HepG2 (cell line): ENCODE measurements at regions not wholly inside any gene's neighbourhood (a gene's known extent, or its start where the extent isn't known, plus 50 kb on each side); places are given as distances from the start of the nearest gene placed in this dataset.

Source experiments
- ATAC-seq: fragments of 200-7000 bp; cut with Tn5 transposase; 3 replicates; pipeline ENCODE4 v1.9.1; 2020; ENCODE audit warnings: mild to moderate bottlenecking, moderate library complexity
- BruUV-seq: library from RNA; stranded (reverse); fragments of 400-500 nt; replicated peaks from 2 replicates; lab custom pipeline; 2021; lab: Mats Ljungman, UMichigan
- CTCF ChIA-PET: fragments of 300-600 bp; formaldehyde crosslinking; extraction: SDS; loops from one replicate; lab custom pipeline; 2021; ENCODE audit warnings: low total read pairs, inconsistent platforms, low intra/inter-chr PET ratio; lab: Yijun Ruan, JAX
- POLR2A ChIA-PET: fragments of 350-600 bp; sonication (Branson Sonifier 250); formaldehyde crosslinking; loops from one replicate; lab custom pipeline; 2020; ENCODE audit warnings: antibody characterized with exemption, inconsistent platforms; lab: Yijun Ruan, JAX
- DNase-seq: peaks from one replicate; pipeline ENCODE4 v3.0.0-alpha.2; 2015; ENCODE audit warnings: low spot score
- FAIRE-seq: peaks from 3 replicates; lab custom pipeline; 2011; peaks lifted over from hg19 to GRCh38; lab: Jason Lieb, UNC
- H2AFZ ChIP-seq: one replicate; pipeline ENCODE4 v1.6.1; 2011; ENCODE audit warnings: low read length, inconsistent platforms
- H3K27ac ChIP-seq: fragments of 300-600 bp; 3 replicates; pipeline ENCODE4 v1.8.0; 2011; ENCODE audit warnings: mixed run types, mild to moderate bottlenecking, mixed read lengths, low read length, inconsistent platforms; ENCODE audit not compliant: insufficient read depth; ENCODE audit errors: extremely low read length
- H3K27me3 ChIP-seq, 2 experiments: fragments of 200-600 bp in 1 of 2; 2 replicates in 1 of 2; 3 replicates in 1 of 2; pipeline versions ENCODE4 v1.6.0 to v1.8.0; 2011; ENCODE audit warnings: low read length in 2 of 2, mild to moderate bottlenecking in 2 of 2, moderate library complexity in 2 of 2, inconsistent platforms in 1 of 2; ENCODE audit not compliant: insufficient read depth in 2 of 2, control insufficient read depth in 1 of 2
- H3K36me3 ChIP-seq, 2 experiments: fragments of 200-600 bp in 1 of 2; replicated peaks in 1 of 2; 2 replicates in 1 of 2; 3 replicates in 1 of 2; pipeline versions ENCODE4 v1.5.1 to v1.8.0; 2011; ENCODE audit warnings: low read length in 2 of 2, inconsistent platforms in 1 of 2; ENCODE audit not compliant: insufficient read depth in 2 of 2, control insufficient read depth in 1 of 2
- H3K4me1 ChIP-seq: 2 replicates; pipeline ENCODE4 v1.5.1; 2012; ENCODE audit warnings: low read length, inconsistent platforms; ENCODE audit not compliant: insufficient read depth
- H3K4me2 ChIP-seq: 2 replicates; pipeline ENCODE4 v1.6.0; 2011; ENCODE audit warnings: low read depth, low read length, inconsistent platforms
- H3K4me3 ChIP-seq, 3 experiments: fragments of 200-600 bp in 1 of 3; sonication (generic), shearing (Covaris generic) in 1 of 3; replicated peaks in 1 of 3; 2 replicates each; pipeline ENCODE4 v1.5.1; 2011 to 2016; ENCODE audit warnings: low read length in 3 of 3, inconsistent platforms in 2 of 3, low read depth in 2 of 3, mild to moderate bottlenecking in 2 of 3, control low read depth in 1 of 3, mixed read lengths in 1 of 3; ENCODE audit not compliant: insufficient read depth in 1 of 3
- H3K79me2 ChIP-seq: one replicate; pipeline ENCODE4 v1.6.1; 2011; ENCODE audit warnings: low read length, inconsistent platforms; ENCODE audit not compliant: insufficient read depth
- H3K9ac ChIP-seq: 2 replicates; pipeline ENCODE4 v1.6.0; 2011; ENCODE audit warnings: mild to moderate bottlenecking, low read depth, low read length, inconsistent platforms; ENCODE audit not compliant: insufficient read depth
- H3K9me3 ChIP-seq: 2 replicates; pipeline ENCODE4 v1.5.1; 2012; ENCODE audit warnings: mild to moderate bottlenecking, low read length
- H4K20me1 ChIP-seq: 2 replicates; pipeline ENCODE4 v1.6.0; 2011; ENCODE audit warnings: inconsistent platforms, mild to moderate bottlenecking, low read length, moderate library complexity; ENCODE audit not compliant: insufficient read depth
- ARID2 ChIP-seq: sonication (generic); formaldehyde crosslinking; IDR thresholded peaks from 2 replicates; pipeline ENCODE4 v1.8.1; 2022; ENCODE audit warnings: mild to moderate bottlenecking, missing genetic modification reagents, borderline replicate concordance
- CBX1 ChIP-seq: IDR thresholded peaks from one replicate; pipeline ENCODE4 v1.6.1; 2016; ENCODE audit warnings: antibody characterized with exemption, low read depth
- HIVEP1 ChIP-seq: sonication (generic); formaldehyde crosslinking; IDR thresholded peaks from 2 replicates; pipeline ENCODE4 v1.4.0; 2020; ENCODE audit warnings: mild to moderate bottlenecking, missing genetic modification reagents
- KLF15 ChIP-seq: sonication (generic); formaldehyde crosslinking; IDR thresholded peaks from 2 replicates; pipeline ENCODE4 v1.8.1; 2023; ENCODE audit warnings: borderline replicate concordance, mild to moderate bottlenecking, inconsistent platforms, missing genetic modification reagents, mixed read lengths
- MAF1 ChIP-seq: sonication (generic); formaldehyde crosslinking; IDR thresholded peaks from 2 replicates; pipeline ENCODE4 v1.5.0; 2020; ENCODE audit warnings: missing genetic modification reagents, borderline replicate concordance
- PRMT3 ChIP-seq: sonication (generic); formaldehyde crosslinking; IDR thresholded peaks from 2 replicates; pipeline ENCODE4 v1.8.1; 2022; ENCODE audit warnings: low read depth, mild to moderate bottlenecking, moderate library complexity, missing genetic modification reagents, borderline replicate concordance
- SALL1 ChIP-seq: sonication (generic); formaldehyde crosslinking; IDR thresholded peaks from 2 replicates; pipeline ENCODE4 v1.8.0; 2022; ENCODE audit warnings: mild to moderate bottlenecking, missing genetic modification reagents
- SETDB1 ChIP-seq: sonication (generic); formaldehyde crosslinking; IDR thresholded peaks from 2 replicates; pipeline ENCODE4 v1.5.1; 2020; ENCODE audit warnings: missing genetic modification reagents, mild to moderate bottlenecking, borderline replicate concordance
- SMAD1 ChIP-seq: sonication (generic); formaldehyde crosslinking; IDR thresholded peaks from 2 replicates; pipeline ENCODE4 v1.4.0; 2020; ENCODE audit warnings: missing genetic modification reagents, low read depth, mild to moderate bottlenecking, borderline replicate concordance
- SP140L ChIP-seq: sonication (generic); formaldehyde crosslinking; IDR thresholded peaks from 2 replicates; pipeline ENCODE4 v1.4.0; 2020; ENCODE audit warnings: missing genetic modification reagents, borderline replicate concordance
- ZNF136 ChIP-seq: sonication (generic); formaldehyde crosslinking; IDR thresholded peaks from 2 replicates; pipeline ENCODE4 v1.8.1; 2022; ENCODE audit warnings: low read depth, mild to moderate bottlenecking, moderate library complexity, missing genetic modification reagents
- WGBS: methylation state at CpG from one replicate; pipeline ENCODE4 v1.1.6; 2017; ENCODE audit warnings: low lambda C conversion rate; 5-methylcytosine and 5-hydroxymethylcytosine counted together
- in situ Hi-C: cut with HindIII; loops from 2 replicates; pipeline ENCODE4 v1.10.0; 2017; ENCODE audit warnings: low pct_unique_long_range_greater_than_20kb; ENCODE audit not compliant: extremely low pct_ligation_motif_present
- intact Hi-C: fragments of 100-400 bp; cut with micrococcal nuclease; formaldehyde crosslinking; loops from one replicate; pipeline ENCODE4 v1.10.0; 2022; ENCODE audit not compliant: unreplicated experiment
- TF ChIP-seq, protein P1 (sequence below): sonication (generic); formaldehyde crosslinking; IDR thresholded peaks from 2 replicates; pipeline ENCODE4 v1.8.0; 2022; ENCODE audit warnings: low read depth, missing genetic modification reagents
- TF ChIP-seq, protein P2 (sequence below): sonication (generic); formaldehyde crosslinking; IDR thresholded peaks from 2 replicates; pipeline ENCODE4 v1.5.0; 2020; ENCODE audit warnings: missing genetic modification reagents, mild to moderate bottlenecking, borderline replicate concordance
- TF ChIP-seq, protein P3 (sequence below): IDR thresholded peaks from 2 replicates; pipeline ENCODE4 v1.6.1; 2016; ENCODE audit warnings: low read depth, borderline replicate concordance
- TF ChIP-seq, protein P4 (sequence below): sonication (generic); formaldehyde crosslinking; IDR thresholded peaks from 2 replicates; pipeline ENCODE4 v1.8.0; 2022; ENCODE audit warnings: mild to moderate bottlenecking, missing genetic modification reagents, moderate library complexity
- TF ChIP-seq, protein P5 (sequence below): sonication (generic); formaldehyde crosslinking; IDR thresholded peaks from 2 replicates; pipeline ENCODE4 v1.4.0; 2020; ENCODE audit warnings: missing genetic modification reagents, borderline replicate concordance

DNA sequence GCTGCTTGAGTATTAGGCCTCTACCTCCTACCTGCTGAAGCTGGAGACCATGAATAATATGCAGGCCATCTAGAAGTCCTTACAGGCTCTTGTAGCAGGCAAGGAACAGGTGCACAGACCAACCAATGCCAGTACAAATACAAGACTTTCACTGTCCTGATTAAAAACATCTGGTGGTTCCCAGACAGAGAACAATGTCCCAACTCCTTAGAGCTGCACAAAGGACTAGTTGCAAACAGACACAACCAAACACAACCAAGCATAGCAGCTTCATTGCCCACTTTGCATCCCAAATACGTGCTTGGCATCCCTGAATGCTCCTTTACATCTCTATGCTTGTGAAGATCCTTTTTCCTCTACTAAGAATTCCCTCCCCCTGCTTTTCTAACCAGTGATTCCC lies 98.1 kb upstream of the CXADR start (continued):
- TF ChIP-seq, protein P1, sequence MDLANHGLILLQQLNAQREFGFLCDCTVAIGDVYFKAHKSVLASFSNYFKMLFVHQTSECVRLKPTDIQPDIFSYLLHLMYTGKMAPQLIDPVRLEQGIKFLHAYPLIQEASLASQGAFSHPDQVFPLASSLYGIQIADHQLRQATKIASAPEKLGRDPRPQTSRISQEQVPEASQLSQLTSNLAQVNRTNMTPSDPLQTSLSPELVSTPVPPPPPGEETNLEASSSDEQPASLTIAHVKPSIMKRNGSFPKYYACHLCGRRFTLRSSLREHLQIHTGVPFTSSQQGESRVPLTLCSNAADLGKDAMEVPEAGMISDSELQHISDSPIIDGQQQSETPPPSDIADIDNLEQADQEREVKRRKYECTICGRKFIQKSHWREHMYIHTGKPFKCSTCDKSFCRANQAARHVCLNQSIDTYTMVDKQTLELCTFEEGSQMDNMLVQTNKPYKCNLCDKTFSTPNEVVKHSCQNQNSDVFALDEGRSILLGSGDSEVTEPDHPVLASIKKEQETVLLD: no peak
- no peak for TF ChIP-seq HIVEP1 (CRISPR knock-in tag)
- TF ChIP-seq, protein P2, sequence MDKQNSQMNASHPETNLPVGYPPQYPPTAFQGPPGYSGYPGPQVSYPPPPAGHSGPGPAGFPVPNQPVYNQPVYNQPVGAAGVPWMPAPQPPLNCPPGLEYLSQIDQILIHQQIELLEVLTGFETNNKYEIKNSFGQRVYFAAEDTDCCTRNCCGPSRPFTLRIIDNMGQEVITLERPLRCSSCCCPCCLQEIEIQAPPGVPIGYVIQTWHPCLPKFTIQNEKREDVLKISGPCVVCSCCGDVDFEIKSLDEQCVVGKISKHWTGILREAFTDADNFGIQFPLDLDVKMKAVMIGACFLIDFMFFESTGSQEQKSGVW (CRISPR knock-in tag): no peak
- TF ChIP-seq, protein P3, sequence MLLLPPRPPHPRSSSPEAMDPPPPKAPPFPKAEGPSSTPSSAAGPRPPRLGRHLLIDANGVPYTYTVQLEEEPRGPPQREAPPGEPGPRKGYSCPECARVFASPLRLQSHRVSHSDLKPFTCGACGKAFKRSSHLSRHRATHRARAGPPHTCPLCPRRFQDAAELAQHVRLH (CRISPR knock-in tag): no peak

DNA sequence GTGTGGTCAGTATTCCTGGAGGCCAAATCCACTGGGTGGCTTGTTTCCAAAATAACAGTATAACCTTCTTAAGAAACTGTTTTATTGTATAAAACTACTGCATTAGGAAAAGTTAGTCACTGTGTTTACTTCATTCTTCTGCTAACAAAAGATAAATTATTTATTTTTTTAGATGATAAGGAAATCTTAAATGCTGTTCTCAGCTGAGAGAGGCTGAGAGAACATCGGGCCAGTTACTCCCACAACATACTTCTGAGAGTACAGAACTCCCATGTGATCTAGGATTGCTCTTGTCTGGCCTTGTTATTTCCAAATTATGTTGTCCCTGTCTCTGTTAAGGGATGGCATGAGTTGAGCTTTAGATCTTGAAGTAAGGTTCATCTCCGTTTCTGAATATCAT lies 96.7 kb upstream of the CXADR start:
- Histone ChIP-seq H3K27ac (no peak overlapping the region), H3K9ac (no peak overlapping the region), H3K9me3 (no peaks in the 10 kb centered on the region), H3K36me3 (no peaks in the 10 kb centered on the region), H2AFZ (no peak overlapping the region), H4K20me1 (no peaks in the 10 kb centered on the region), H3K4me2 (no peak overlapping the region), H3K79me2 (no peaks in the 10 kb centered on the region), H3K27me3 (peaks cover 0 to 3% of the 10 kb centered on the region in 2 experiments; a peak in 2 of 5 replicates), H3K4me3 (no peak overlapping the region), H3K4me1 (peaks cover 15% of the 10 kb centered on the region)
- no peak for FAIRE-seq
- ChIA-PET CTCF (no interaction called here), POLR2A (no interaction called here)
- in situ Hi-C loops (no loop called here), intact Hi-C loops (no loop called here)
- no TSS peak for BruUV-seq
- 8% methylated on average over 2 of the region's 2 CpGs for WGBS
- no peak for DNase-seq
- no peak for ATAC-seq
- TF ChIP-seq KLF15 (CRISPR knock-in tag) (no peak), ARID2 (CRISPR knock-in tag) (no peak), MAF1 (no peak), SP140L (CRISPR knock-in tag) (no peak), CBX1 (no peak), SETDB1 (CRISPR knock-in tag) (no peak), PRMT3 (CRISPR knock-in tag) (no peak), SMAD1 (no peak), ZNF136 (CRISPR knock-in tag) (no peak), SALL1 (no peak)
- TF ChIP-seq, protein P1: no peak
- TF ChIP-seq, protein P4, sequence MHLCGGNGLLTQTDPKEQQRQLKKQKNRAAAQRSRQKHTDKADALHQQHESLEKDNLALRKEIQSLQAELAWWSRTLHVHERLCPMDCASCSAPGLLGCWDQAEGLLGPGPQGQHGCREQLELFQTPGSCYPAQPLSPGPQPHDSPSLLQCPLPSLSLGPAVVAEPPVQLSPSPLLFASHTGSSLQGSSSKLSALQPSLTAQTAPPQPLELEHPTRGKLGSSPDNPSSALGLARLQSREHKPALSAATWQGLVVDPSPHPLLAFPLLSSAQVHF (CRISPR knock-in tag): no peak
- TF ChIP-seq, protein P5, sequence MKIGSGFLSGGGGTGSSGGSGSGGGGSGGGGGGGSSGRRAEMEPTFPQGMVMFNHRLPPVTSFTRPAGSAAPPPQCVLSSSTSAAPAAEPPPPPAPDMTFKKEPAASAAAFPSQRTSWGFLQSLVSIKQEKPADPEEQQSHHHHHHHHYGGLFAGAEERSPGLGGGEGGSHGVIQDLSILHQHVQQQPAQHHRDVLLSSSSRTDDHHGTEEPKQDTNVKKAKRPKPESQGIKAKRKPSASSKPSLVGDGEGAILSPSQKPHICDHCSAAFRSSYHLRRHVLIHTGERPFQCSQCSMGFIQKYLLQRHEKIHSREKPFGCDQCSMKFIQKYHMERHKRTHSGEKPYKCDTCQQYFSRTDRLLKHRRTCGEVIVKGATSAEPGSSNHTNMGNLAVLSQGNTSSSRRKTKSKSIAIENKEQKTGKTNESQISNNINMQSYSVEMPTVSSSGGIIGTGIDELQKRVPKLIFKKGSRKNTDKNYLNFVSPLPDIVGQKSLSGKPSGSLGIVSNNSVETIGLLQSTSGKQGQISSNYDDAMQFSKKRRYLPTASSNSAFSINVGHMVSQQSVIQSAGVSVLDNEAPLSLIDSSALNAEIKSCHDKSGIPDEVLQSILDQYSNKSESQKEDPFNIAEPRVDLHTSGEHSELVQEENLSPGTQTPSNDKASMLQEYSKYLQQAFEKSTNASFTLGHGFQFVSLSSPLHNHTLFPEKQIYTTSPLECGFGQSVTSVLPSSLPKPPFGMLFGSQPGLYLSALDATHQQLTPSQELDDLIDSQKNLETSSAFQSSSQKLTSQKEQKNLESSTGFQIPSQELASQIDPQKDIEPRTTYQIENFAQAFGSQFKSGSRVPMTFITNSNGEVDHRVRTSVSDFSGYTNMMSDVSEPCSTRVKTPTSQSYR (CRISPR knock-in tag): no peak
